ENCODE measurements at regions not wholly inside any gene's neighbourhood (a gene's known extent, or its start where the extent isn't known, plus 50 kb on each side); places are given as distances from the start of the nearest gene placed in this dataset.

DNA sequence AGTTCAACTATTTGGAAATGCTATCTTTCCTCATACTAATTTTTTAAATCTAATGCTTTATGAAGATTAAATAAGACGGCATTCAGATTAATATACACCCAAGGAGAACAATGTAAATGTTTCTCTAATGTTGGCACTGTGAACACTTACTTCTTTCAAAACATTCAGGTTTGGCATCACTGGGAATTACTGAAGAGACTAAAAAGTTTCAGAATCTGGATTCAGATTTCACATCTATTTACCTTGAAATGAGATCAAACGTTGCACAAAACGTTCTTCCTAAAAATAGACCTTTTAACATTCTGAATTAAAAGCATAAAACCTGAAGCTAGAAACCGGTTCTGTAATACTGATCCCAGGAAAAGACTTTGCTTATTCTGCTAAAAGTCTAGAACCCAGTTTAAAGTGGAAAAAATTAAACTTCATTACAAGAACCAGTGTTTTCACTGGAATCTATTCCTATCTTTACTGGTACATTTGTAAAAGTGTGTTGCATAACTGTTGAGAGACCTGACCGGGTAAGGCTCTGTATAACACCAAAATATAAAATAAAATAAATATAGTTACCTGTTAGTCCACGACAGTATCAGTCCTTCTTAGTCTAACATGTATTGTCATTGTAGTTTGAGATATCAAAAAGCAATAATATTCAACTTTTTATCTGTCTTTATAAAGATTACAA, 117.4 kb upstream of the MAP9 start:
- DNase-seq (ENCODE audit: low read depth in 1 of 2, low spot score in 1 of 2): no peak
- Histone ChIP-seq H3K4me3 (replicated peaks; ENCODE audit: insufficient read depth, low read length) (no peak overlapping the region), H3K27ac (replicated peaks) (no peak overlapping the region), H3K27me3 (ENCODE audit: insufficient read depth, poor library complexity, severe bottlenecking) (no peaks in the 10 kb centered on the region)
- TF ChIP-seq POLR2AphosphoS5 (IDR thresholded peaks at IDR 0.05; ENCODE audit: low read depth) (no peak), GABPA (IDR thresholded peaks at IDR 0.05; ENCODE audit: low read depth) (no peak), SPI1 (IDR thresholded peaks at IDR 0.05; ENCODE audit: borderline replicate concordance, low read depth) (no peak)
- TF ChIP-seq, protein P1, sequence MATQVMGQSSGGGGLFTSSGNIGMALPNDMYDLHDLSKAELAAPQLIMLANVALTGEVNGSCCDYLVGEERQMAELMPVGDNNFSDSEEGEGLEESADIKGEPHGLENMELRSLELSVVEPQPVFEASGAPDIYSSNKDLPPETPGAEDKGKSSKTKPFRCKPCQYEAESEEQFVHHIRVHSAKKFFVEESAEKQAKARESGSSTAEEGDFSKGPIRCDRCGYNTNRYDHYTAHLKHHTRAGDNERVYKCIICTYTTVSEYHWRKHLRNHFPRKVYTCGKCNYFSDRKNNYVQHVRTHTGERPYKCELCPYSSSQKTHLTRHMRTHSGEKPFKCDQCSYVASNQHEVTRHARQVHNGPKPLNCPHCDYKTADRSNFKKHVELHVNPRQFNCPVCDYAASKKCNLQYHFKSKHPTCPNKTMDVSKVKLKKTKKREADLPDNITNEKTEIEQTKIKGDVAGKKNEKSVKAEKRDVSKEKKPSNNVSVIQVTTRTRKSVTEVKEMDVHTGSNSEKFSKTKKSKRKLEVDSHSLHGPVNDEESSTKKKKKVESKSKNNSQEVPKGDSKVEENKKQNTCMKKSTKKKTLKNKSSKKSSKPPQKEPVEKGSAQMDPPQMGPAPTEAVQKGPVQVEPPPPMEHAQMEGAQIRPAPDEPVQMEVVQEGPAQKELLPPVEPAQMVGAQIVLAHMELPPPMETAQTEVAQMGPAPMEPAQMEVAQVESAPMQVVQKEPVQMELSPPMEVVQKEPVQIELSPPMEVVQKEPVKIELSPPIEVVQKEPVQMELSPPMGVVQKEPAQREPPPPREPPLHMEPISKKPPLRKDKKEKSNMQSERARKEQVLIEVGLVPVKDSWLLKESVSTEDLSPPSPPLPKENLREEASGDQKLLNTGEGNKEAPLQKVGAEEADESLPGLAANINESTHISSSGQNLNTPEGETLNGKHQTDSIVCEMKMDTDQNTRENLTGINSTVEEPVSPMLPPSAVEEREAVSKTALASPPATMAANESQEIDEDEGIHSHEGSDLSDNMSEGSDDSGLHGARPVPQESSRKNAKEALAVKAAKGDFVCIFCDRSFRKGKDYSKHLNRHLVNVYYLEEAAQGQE (IDR thresholded peaks at IDR 0.05; ENCODE audit: insufficient replicate concordance, low read depth): no peak
- TF ChIP-seq, protein P2, sequence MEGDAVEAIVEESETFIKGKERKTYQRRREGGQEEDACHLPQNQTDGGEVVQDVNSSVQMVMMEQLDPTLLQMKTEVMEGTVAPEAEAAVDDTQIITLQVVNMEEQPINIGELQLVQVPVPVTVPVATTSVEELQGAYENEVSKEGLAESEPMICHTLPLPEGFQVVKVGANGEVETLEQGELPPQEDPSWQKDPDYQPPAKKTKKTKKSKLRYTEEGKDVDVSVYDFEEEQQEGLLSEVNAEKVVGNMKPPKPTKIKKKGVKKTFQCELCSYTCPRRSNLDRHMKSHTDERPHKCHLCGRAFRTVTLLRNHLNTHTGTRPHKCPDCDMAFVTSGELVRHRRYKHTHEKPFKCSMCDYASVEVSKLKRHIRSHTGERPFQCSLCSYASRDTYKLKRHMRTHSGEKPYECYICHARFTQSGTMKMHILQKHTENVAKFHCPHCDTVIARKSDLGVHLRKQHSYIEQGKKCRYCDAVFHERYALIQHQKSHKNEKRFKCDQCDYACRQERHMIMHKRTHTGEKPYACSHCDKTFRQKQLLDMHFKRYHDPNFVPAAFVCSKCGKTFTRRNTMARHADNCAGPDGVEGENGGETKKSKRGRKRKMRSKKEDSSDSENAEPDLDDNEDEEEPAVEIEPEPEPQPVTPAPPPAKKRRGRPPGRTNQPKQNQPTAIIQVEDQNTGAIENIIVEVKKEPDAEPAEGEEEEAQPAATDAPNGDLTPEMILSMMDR (IDR thresholded peaks at IDR 0.05; ENCODE audit: insufficient read depth, low read length): no peak

DNA sequence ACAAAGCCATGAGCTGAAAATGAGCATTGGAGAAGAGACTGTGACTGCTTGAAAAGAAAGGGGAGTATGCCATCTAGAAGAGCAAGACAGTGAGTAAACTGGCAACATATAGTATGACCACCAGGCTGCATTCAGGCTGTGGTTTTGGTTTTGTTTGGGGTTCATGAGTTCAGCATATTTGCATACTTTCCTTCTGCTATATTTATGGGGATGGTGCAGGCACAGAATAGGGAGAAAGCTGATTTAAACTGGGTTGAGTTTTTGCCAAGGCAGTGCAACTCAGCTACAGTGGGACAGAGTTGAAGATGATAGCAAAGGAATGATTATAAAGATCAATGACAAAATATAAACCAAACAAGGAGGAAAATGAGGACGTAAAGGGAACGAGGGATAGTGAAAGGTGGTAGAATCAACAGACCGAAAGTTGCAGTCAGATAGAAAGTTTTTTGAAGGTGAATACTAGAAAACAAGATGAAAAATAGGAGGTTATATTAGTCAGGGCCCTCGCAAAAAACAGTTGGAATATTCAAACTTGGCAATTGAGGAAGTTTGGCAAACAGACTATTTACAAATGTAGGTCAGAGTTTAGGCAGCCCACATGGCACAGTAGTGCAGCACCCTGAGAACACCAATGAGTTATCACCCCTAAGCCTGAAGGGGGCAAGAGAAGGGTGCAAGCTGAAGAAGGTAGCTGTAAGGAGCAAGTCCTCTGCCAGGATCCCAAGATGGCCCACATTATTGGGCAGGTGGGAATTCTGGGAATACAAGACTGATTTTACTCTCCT, 114.8 kb upstream of the MAP9 start:
- Histone ChIP-seq H3K27me3 (ENCODE audit: insufficient read depth, poor library complexity, severe bottlenecking) (no peaks in the 10 kb centered on the region), H3K4me3 (replicated peaks; ENCODE audit: insufficient read depth, low read length) (no peak overlapping the region), H3K27ac (replicated peaks) (no peak overlapping the region)
- no peak for TF ChIP-seq POLR2AphosphoS5 (IDR thresholded peaks at IDR 0.05; ENCODE audit: low read depth)
- no peak for TF ChIP-seq SPI1 (IDR thresholded peaks at IDR 0.05; ENCODE audit: borderline replicate concordance, low read depth)
- TF ChIP-seq, protein P2 (IDR thresholded peaks at IDR 0.05; ENCODE audit: insufficient read depth, low read length): no peak
- TF ChIP-seq GABPA (IDR thresholded peaks at IDR 0.05; ENCODE audit: low read depth): no peak
- TF ChIP-seq, protein P1 (IDR thresholded peaks at IDR 0.05; ENCODE audit: insufficient replicate concordance, low read depth): no peak
- no peak for DNase-seq (ENCODE audit: low read depth in 1 of 2, low spot score in 1 of 2)

DNA sequence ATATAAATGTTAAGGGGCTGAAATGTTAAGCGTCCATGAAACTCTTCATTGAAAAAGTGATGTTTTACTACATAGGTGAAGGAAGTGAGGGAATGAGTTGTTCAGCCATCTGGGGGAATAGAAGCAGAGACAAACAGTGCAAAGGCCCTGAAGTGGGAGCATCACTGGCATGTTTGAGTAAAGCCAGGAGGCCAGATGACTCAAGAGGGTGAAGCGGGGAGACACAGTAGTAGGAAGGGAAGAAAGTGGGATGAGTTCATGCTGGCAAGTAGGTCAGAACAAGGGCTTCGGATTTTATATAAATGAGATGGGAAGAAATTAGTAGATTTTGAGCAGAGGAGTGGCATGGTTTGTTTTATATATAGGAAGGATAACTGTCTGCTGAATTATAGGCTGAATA, 112.5 kb upstream of the MAP9 start:
- TF ChIP-seq SPI1 (IDR thresholded peaks at IDR 0.05; ENCODE audit: borderline replicate concordance, low read depth): no peak
- TF ChIP-seq POLR2AphosphoS5 (IDR thresholded peaks at IDR 0.05; ENCODE audit: low read depth): no peak
- TF ChIP-seq GABPA (IDR thresholded peaks at IDR 0.05; ENCODE audit: low read depth): no peak
- TF ChIP-seq, protein P2 (IDR thresholded peaks at IDR 0.05; ENCODE audit: insufficient read depth, low read length): no peak
- TF ChIP-seq, protein P1 (IDR thresholded peaks at IDR 0.05; ENCODE audit: insufficient replicate concordance, low read depth): no peak
- no peak for DNase-seq (ENCODE audit: low read depth in 1 of 2, low spot score in 1 of 2)
- Histone ChIP-seq H3K27me3 (ENCODE audit: insufficient read depth, poor library complexity, severe bottlenecking) (no peaks in the 10 kb centered on the region), H3K27ac (replicated peaks) (no peak overlapping the region), H3K4me3 (replicated peaks; ENCODE audit: insufficient read depth, low read length) (no peak overlapping the region)
